Esophagus squamous epithelium (tissue), 4 donors: ENCODE measurements at regions not wholly inside any gene's neighbourhood (a gene's known extent, or its start where the extent isn't known, plus 50 kb on each side); places are given as distances from the start of the nearest gene placed in this dataset.

Experiments used
- CTCF ChIP-seq, 6 experiments: fragments of 450-650 bp in 4 of 6; fragments of 200-600 bp in 2 of 6; sonication (generic) in 2 of 6; IDR thresholded peaks; one replicate each; pipeline ENCODE4 v1.5.1; 2016 to 2019; ENCODE audit warnings: antibody characterized with exemption in 6 of 6, mild to moderate bottlenecking in 4 of 6, moderate library complexity in 4 of 6
- POLR2A ChIP-seq, 4 donors: fragments of 450-650 bp; IDR thresholded peaks; one replicate each; pipeline ENCODE4 v1.6.1; 2017; ENCODE audit warnings: antibody characterized with exemption in 4 of 4, mild to moderate bottlenecking in 4 of 4, moderate library complexity in 3 of 4

GRCh38 chr3:28743271-28743670 is 394.6 kb upstream of the AZI2 start:
- no peak for TF ChIP-seq CTCF (IDR thresholded peaks at IDR 0.05)
- TF ChIP-seq POLR2A (IDR thresholded peaks at IDR 0.05) = no peak
